ENCODE measurements at regions not wholly inside any gene's neighbourhood (a gene's known extent, or its start where the extent isn't known, plus 50 kb on each side); places are given as distances from the start of the nearest gene placed in this dataset.
A peak's percentile ranks its signal among the peaks of the same experiment; 100 is the strongest.

DNA sequence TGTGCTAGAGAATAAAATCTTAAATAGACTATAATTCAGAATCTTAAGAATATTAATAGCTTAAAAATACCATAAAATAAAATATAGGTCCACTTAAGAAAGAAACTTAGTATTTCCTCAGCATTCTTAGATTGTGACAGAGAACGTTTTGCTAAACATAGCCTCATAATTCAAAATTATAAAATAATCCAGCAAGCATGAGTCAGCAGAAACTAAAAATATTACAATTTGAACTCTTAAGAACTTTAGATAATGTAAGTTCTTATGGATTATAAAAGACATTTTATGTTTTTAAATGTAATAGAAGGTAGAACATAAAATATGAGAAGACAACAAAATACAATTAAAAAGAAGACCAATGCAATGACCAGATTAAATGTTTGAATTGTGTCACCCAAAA is 164.5 kb upstream of the MC4R start:
- ATAC-seq (no peak), DNase-seq (no peak)
- Histone ChIP-seq H3K4me3 (no peak overlapping the region), H3K9me3 (no peaks in the 10 kb centered on the region), H3K36me3 (ENCODE audit: low read depth) (no peaks in the 10 kb centered on the region), H3K4me1 (ENCODE audit: low read depth) (no peaks in the 10 kb centered on the region)
- intact Hi-C loops (cut with DNase I, micrococcal nuclease), result no loop called here
- TF ChIP-seq, protein P1, sequence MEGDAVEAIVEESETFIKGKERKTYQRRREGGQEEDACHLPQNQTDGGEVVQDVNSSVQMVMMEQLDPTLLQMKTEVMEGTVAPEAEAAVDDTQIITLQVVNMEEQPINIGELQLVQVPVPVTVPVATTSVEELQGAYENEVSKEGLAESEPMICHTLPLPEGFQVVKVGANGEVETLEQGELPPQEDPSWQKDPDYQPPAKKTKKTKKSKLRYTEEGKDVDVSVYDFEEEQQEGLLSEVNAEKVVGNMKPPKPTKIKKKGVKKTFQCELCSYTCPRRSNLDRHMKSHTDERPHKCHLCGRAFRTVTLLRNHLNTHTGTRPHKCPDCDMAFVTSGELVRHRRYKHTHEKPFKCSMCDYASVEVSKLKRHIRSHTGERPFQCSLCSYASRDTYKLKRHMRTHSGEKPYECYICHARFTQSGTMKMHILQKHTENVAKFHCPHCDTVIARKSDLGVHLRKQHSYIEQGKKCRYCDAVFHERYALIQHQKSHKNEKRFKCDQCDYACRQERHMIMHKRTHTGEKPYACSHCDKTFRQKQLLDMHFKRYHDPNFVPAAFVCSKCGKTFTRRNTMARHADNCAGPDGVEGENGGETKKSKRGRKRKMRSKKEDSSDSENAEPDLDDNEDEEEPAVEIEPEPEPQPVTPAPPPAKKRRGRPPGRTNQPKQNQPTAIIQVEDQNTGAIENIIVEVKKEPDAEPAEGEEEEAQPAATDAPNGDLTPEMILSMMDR (IDR thresholded peaks at IDR 0.05), result no peak

DNA sequence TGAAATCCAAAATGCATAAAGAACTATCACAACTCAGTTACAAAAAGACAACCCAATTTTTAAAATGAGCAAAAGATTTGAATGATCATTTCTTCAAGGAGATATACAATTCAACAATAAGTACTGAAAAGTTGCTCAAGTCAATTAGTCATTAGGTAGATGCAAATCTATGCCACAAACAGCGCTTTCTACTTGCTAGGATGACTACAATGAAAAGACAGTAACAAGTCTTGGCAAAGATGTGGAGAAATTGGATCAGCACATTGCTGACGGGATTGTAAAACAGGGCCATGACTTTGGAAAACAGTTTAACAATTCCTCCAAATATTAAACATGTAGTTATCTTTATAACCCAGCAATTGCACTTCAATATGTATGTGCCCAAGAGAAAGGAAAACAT is 166.3 kb upstream of the MC4R start:
- TF ChIP-seq, protein P1 (IDR thresholded peaks at IDR 0.05), result no peak

DNA sequence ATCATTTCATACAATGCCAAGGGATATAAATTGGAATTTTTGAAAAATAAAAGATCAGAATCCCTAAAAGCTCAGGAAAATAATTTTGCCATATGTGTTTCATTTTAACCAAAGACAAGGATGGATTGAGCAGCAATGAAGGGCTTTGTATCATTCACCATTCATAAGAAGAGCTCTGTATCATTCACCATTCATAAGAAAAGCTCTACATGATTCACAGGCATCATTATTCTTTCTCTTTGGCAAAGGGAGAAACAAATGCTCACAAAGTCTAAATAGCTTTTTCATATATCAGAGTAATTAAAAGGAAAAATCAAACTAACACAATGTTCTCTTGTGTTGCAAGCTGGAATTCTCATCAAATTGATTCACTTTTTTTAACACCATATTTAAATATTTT is 169.1 kb upstream of the MC4R start:
- no peak overlapping the region for H3K4me3 ChIP-seq
- TF ChIP-seq, protein P1 (IDR thresholded peaks at IDR 0.05), result no peak
- ATAC-seq (no peak), DNase-seq (no peak)
- no peaks in the 10 kb centered on the region for H3K9me3 ChIP-seq
- no peaks in the 10 kb centered on the region for H3K36me3 ChIP-seq (ENCODE audit: low read depth)
- H3K4me1 ChIP-seq (ENCODE audit: low read depth), result no peaks in the 10 kb centered on the region
- intact Hi-C loops (cut with DNase I, micrococcal nuclease), result loop anchor here (10.0 kb wide), 2 partner anchors 547 to 557 kb away; no protein-coding TSS in a partner anchor

More for the DNA sequence above, 166.3 kb upstream of the MC4R start:
- no peak overlapping the region for H3K4me3 ChIP-seq
- no peak for DNase-seq
- H3K4me1 ChIP-seq (ENCODE audit: low read depth), result no peaks in the 10 kb centered on the region
- ATAC-seq, result no peak
- intact Hi-C loops (cut with DNase I, micrococcal nuclease), result no loop called here
- H3K9me3 ChIP-seq, result no peaks in the 10 kb centered on the region
- no peaks in the 10 kb centered on the region for H3K36me3 ChIP-seq (ENCODE audit: low read depth)

DNA sequence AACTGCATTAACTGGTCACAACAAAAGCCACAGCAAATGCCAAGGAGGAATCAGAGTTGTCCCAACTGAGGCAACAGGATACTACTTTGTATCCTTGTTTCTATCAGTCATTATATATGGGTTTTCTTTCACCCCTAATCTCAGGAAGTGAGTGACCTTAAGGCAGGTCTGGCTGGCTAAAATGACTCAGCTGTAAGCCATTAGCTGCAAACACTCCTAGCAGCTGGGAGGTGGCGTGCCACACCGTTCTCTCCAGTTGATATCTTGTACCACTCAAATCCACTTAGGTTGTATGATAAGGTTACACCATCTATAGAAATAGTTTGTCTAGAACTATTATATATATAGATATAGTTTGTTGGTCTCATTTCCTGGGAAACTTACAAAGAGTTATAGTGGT is 171.1 kb upstream of the MC4R start:
- ATAC-seq, result no peak
- TF ChIP-seq, protein P1 (IDR thresholded peaks at IDR 0.05), result no peak
- Histone ChIP-seq H3K9me3 (no peaks in the 10 kb centered on the region), H3K36me3 (ENCODE audit: low read depth) (no peaks in the 10 kb centered on the region), H3K4me1 (ENCODE audit: low read depth) (no peaks in the 10 kb centered on the region), H3K4me3 (no peak overlapping the region)
- intact Hi-C loops (cut with DNase I, micrococcal nuclease), result loop anchor here (10.0 kb wide), 2 partner anchors 549 to 559 kb away; no protein-coding TSS in a partner anchor
- DNase-seq, result no peak

DNA sequence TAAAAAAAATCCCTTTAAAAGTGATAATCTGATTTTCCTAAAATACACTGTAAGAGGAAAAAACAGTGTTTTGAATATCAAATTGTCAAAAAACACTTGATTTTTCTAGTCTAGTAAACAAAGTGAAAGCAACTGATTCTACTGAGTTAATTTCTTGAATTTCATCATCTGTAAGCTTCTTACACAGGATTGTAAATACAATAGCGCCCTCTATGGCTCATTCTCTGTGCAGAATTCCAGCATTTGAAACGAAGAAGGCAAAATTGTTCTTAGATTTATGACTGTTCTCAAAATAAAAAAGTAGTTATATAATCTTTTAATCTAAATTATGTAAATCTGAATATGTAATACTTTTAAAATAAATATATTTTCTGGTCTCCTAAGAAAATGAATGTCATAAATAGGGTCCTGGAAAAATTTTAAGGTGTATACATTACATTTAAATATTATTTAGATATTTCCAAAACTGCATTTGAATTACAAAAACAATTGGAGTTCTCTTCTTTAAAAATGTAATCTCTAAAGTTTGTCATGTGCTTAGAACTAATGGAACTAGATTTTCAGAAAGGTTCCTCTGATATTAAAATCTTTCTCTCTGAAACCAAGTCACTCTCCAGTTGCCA is 176.9 kb upstream of the MC4R start:
- no peak for ATAC-seq
- Histone ChIP-seq H3K36me3 (ENCODE audit: low read depth) (no peaks in the 10 kb centered on the region), H3K4me3 (no peak overlapping the region), H3K9me3 (no peaks in the 10 kb centered on the region), H3K4me1 (ENCODE audit: low read depth) (no peaks in the 10 kb centered on the region)
- intact Hi-C loops (cut with DNase I, micrococcal nuclease), result loop anchor here (10.0 kb wide), 2 partner anchors 555 to 565 kb away; no protein-coding TSS in a partner anchor
- peak in 1 of 3 donors; percentile 49 for DNase-seq
- TF ChIP-seq, protein P1 (IDR thresholded peaks at IDR 0.05), result peak; percentile 48

Data from mucosa of descending colon (tissue), 3 donors.